OCI-LY1 (cell line): ENCODE measurements at regions not wholly inside any gene's neighbourhood (a gene's known extent, or its start where the extent isn't known, plus 50 kb on each side); places are given as distances from the start of the nearest gene placed in this dataset.

Experiments
- H2AFZ ChIP-seq: fragments of 200-600 bp; sonication (generic), shearing (Covaris generic); 2 replicates; pipeline ENCODE4 v1.6.0; 2014; ENCODE audit warnings: antibody characterized with exemption, mild to moderate bottlenecking, low read length
- H3F3A ChIP-seq: fragments of 200-600 bp; sonication (generic), shearing (Covaris generic); 2 replicates; pipeline ENCODE4 v1.6.0; 2014; ENCODE audit warnings: mild to moderate bottlenecking, antibody characterized with exemption, low read length, moderate library complexity; ENCODE audit not compliant: insufficient read depth
- H3K27ac ChIP-seq: fragments of 200-600 bp; sonication (generic); 2 replicates; pipeline ENCODE4 v1.5.1; 2014; ENCODE audit warnings: low read length, mixed run types, mild to moderate bottlenecking, low read depth; ENCODE audit not compliant: poor library complexity, severe bottlenecking
- H3K27me3 ChIP-seq: fragments of 200-600 bp; sonication (generic); 2 replicates; pipeline ENCODE4 v1.6.0; 2014; ENCODE audit warnings: antibody characterized with exemption, mild to moderate bottlenecking, low read length, moderate library complexity; ENCODE audit not compliant: insufficient read depth
- H3K36me3 ChIP-seq: fragments of 200-600 bp; sonication (generic); 2 replicates; pipeline ENCODE4 v1.6.1; 2014; ENCODE audit warnings: mild to moderate bottlenecking, antibody characterized with exemption, low read length, moderate library complexity, mixed read lengths; ENCODE audit not compliant: insufficient read depth
- H3K4me1 ChIP-seq: fragments of 200-600 bp; sonication (generic); 2 replicates; pipeline ENCODE4 v1.5.1; 2014; ENCODE audit warnings: mild to moderate bottlenecking, low read length, moderate library complexity; ENCODE audit not compliant: insufficient read depth, severe bottlenecking
- H3K4me2 ChIP-seq: fragments of 200-600 bp; sonication (generic), shearing (Covaris generic); 2 replicates; pipeline ENCODE4 v1.6.1; 2014; ENCODE audit warnings: low read length
- H3K4me3 ChIP-seq: fragments of 200-600 bp; sonication (generic); 2 replicates; pipeline ENCODE4 v1.5.1; 2014; ENCODE audit warnings: low read length, low read depth, mild to moderate bottlenecking, mixed read lengths; ENCODE audit not compliant: poor library complexity, severe bottlenecking
- H3K79me2 ChIP-seq: fragments of 200-600 bp; shearing (Covaris generic); 2 replicates; pipeline ENCODE4 v1.6.1; 2016; ENCODE audit warnings: mixed run types, low read length, mixed read lengths; ENCODE audit not compliant: insufficient read depth
- H3K9ac ChIP-seq: fragments of 200-600 bp; sonication (generic), shearing (Covaris generic); 2 replicates; pipeline ENCODE4 v1.6.1; 2014; ENCODE audit warnings: mild to moderate bottlenecking, low read length, mixed read lengths
- H3K9me2 ChIP-seq: fragments of 200-600 bp; sonication (generic), shearing (Covaris generic); 2 replicates; pipeline ENCODE4 v1.6.1; 2014; ENCODE audit warnings: low read depth, mild to moderate bottlenecking, low read length, mixed read lengths
- H3K9me3 ChIP-seq: fragments of 200-600 bp; shearing (Covaris generic); 2 replicates; pipeline ENCODE4 v1.6.1; 2014; ENCODE audit warnings: low read length, mixed read lengths
- H4K20me1 ChIP-seq: fragments of 200-600 bp; sonication (generic), shearing (Covaris generic); 2 replicates; pipeline ENCODE4 v1.6.0; 2016; ENCODE audit warnings: mild to moderate bottlenecking, low read length; ENCODE audit not compliant: insufficient read depth
- CTCF ChIP-seq: fragments of 200-600 bp; sonication (generic), shearing (Covaris generic); IDR thresholded peaks from 2 replicates; pipeline ENCODE4 v1.5.1; 2017; ENCODE audit warnings: mild to moderate bottlenecking, antibody characterized with exemption, low read length, moderate library complexity, mixed read lengths
- EZH2 ChIP-seq: fragments of 200-600 bp; sonication (generic), shearing (Covaris generic); IDR thresholded peaks from 2 replicates; pipeline ENCODE4 v1.8.0; 2017; ENCODE audit warnings: borderline replicate concordance, mixed run types, mild to moderate bottlenecking, antibody characterized with exemption, low read length, moderate library complexity, mixed read lengths

GRCh38 chr4:179472164-179472563 is 2029.9 kb upstream of the AGA start:
- Histone ChIP-seq H3K27ac (no peak overlapping the region), H3K27me3 (no peaks in the 10 kb centered on the region), H3K4me2 (no peak overlapping the region), H3K4me3 (no peak overlapping the region), H3K9me3 (no peaks in the 10 kb centered on the region), H3K9me2 (no peaks in the 10 kb centered on the region), H3K4me1 (no peaks in the 10 kb centered on the region), H3K9ac (no peak overlapping the region), H4K20me1 (no peaks in the 10 kb centered on the region), H3F3A (no peaks in the 10 kb centered on the region), H2AFZ (no peak overlapping the region), H3K36me3 (no peaks in the 10 kb centered on the region), H3K79me2 (no peaks in the 10 kb centered on the region)
- no peak for TF ChIP-seq EZH2
- TF ChIP-seq CTCF, result no peak

GRCh38 chr4:179478608-179479007 is 2036.4 kb upstream of the AGA start:
- Histone ChIP-seq H3K9me3 (no peaks in the 10 kb centered on the region), H3K79me2 (no peaks in the 10 kb centered on the region), H3K27ac (no peak overlapping the region), H3K9ac (no peak overlapping the region), H4K20me1 (no peaks in the 10 kb centered on the region), H3K9me2 (no peaks in the 10 kb centered on the region), H3K4me2 (no peak overlapping the region), H3K4me1 (no peaks in the 10 kb centered on the region), H2AFZ (no peak overlapping the region), H3K36me3 (no peaks in the 10 kb centered on the region), H3F3A (no peaks in the 10 kb centered on the region), H3K27me3 (no peaks in the 10 kb centered on the region), H3K4me3 (no peak overlapping the region)
- TF ChIP-seq EZH2 (no peak), CTCF (no peak)

DNA sequence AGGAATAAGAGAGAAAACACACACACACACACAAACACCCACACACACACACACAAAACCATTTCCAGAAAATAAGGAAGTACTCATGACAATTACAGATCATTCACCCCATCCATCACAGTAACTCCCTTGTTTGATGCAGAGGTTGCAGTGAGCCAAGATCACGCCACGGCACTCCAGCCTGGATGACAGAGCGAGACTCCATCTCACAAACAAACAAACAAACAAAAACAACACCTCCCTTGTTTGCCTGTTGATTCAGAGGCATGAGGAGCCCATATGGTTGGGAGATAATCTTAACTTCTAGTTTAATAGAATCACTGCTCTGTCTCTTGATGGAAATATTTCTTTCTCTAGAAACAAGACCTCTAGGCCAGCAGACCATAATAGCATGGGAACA is 2043.5 kb upstream of the AGA start:
- Histone ChIP-seq H3K9me2 (no peaks in the 10 kb centered on the region), H3K79me2 (no peaks in the 10 kb centered on the region), H2AFZ (no peak overlapping the region), H3K9me3 (no peaks in the 10 kb centered on the region), H3K4me2 (no peak overlapping the region), H3K4me3 (no peak overlapping the region), H3K27me3 (no peaks in the 10 kb centered on the region), H4K20me1 (no peaks in the 10 kb centered on the region), H3K27ac (no peak overlapping the region), H3K4me1 (no peaks in the 10 kb centered on the region), H3F3A (no peaks in the 10 kb centered on the region), H3K36me3 (no peaks in the 10 kb centered on the region), H3K9ac (no peak overlapping the region)
- TF ChIP-seq CTCF (no peak), EZH2 (no peak)
